ENCODE measurements at regions not wholly inside any gene's neighbourhood (a gene's known extent, or its start where the extent isn't known, plus 50 kb on each side); places are given as distances from the start of the nearest gene placed in this dataset.
"Not testable (repeated sequence)": the region's sequence is repeated elsewhere in the genome, so short reads cannot be mapped to it uniquely, and the experiment has no call there.

- no peak overlapping the region for H3K4me3 Mint-ChIP-seq
- no peaks in the 10 kb centered on the region for H3K4me1 Mint-ChIP-seq
- TF ChIP-seq CTCF (IDR thresholded peaks at IDR 0.05; ENCODE audit: unreplicated experiment in 3 of 3): no peak
- no peaks in the 10 kb centered on the region for H3K9me3 Mint-ChIP-seq
- no peaks in the 10 kb centered on the region for H3K36me3 Mint-ChIP-seq (ENCODE audit: low read depth)
- H3K27ac Mint-ChIP-seq: no peak overlapping the region
- H3K27me3 Mint-ChIP-seq (ENCODE audit: low read depth): peaks cover 10% of the 10 kb centered on the region
Measured at GRCh38 chr1:99371413-99371812, 107.1 kb downstream of the PLPPR4 start.

- Mint-ChIP-seq H3K27me3 (ENCODE audit: low read depth) (peaks cover 8% of the 10 kb centered on the region), H3K36me3 (ENCODE audit: low read depth) (no peaks in the 10 kb centered on the region), H3K4me1 (no peaks in the 10 kb centered on the region), H3K9me3 (no peaks in the 10 kb centered on the region), H3K4me3 (no peak overlapping the region), H3K27ac (no peak overlapping the region)
- no peak for TF ChIP-seq CTCF (IDR thresholded peaks at IDR 0.05; ENCODE audit: unreplicated experiment in 3 of 3)
Measured at GRCh38 chr1:99374109-99374508, 109.8 kb downstream of the PLPPR4 start.

GRCh38 chr1:99374693-99375092, 110.4 kb downstream of the PLPPR4 start:
- not testable (repeated sequence) for H3K27me3 Mint-ChIP-seq (ENCODE audit: low read depth); H3K36me3 Mint-ChIP-seq (ENCODE audit: low read depth); H3K4me3 Mint-ChIP-seq; H3K9me3 Mint-ChIP-seq; H3K27ac Mint-ChIP-seq; H3K4me1 Mint-ChIP-seq

GRCh38 chr1:99384021-99384420, 119.7 kb downstream of the PLPPR4 start:
- Mint-ChIP-seq H3K4me3 (no peak overlapping the region), H3K4me1 (no peaks in the 10 kb centered on the region), H3K9me3 (no peaks in the 10 kb centered on the region), H3K27me3 (ENCODE audit: low read depth) (no peaks in the 10 kb centered on the region), H3K36me3 (ENCODE audit: low read depth) (no peaks in the 10 kb centered on the region), H3K27ac (no peak overlapping the region)
- TF ChIP-seq CTCF (IDR thresholded peaks at IDR 0.05; ENCODE audit: unreplicated experiment in 3 of 3): no peak

- no peak overlapping the region for H3K27ac Mint-ChIP-seq
- H3K27me3 Mint-ChIP-seq (ENCODE audit: low read depth): no peaks in the 10 kb centered on the region
- H3K4me3 Mint-ChIP-seq: no peak overlapping the region
- no peaks in the 10 kb centered on the region for H3K9me3 Mint-ChIP-seq
- no peaks in the 10 kb centered on the region for H3K36me3 Mint-ChIP-seq (ENCODE audit: low read depth)
- no peaks in the 10 kb centered on the region for H3K4me1 Mint-ChIP-seq
- no peak for TF ChIP-seq CTCF (IDR thresholded peaks at IDR 0.05; ENCODE audit: unreplicated experiment in 3 of 3)
Measured at GRCh38 chr1:99385852-99386251, 121.6 kb downstream of the PLPPR4 start.

- no peak for TF ChIP-seq CTCF (IDR thresholded peaks at IDR 0.05; ENCODE audit: unreplicated experiment in 3 of 3)
- Mint-ChIP-seq H3K27ac (no peak overlapping the region), H3K4me1 (no peaks in the 10 kb centered on the region), H3K4me3 (no peak overlapping the region), H3K27me3 (ENCODE audit: low read depth) (no peaks in the 10 kb centered on the region), H3K36me3 (ENCODE audit: low read depth) (no peaks in the 10 kb centered on the region), H3K9me3 (no peaks in the 10 kb centered on the region)
Measured at GRCh38 chr1:99396389-99396788, 132.1 kb downstream of the PLPPR4 start.

- Mint-ChIP-seq H3K4me1 (no peaks in the 10 kb centered on the region), H3K27me3 (ENCODE audit: low read depth) (no peaks in the 10 kb centered on the region), H3K27ac (no peak overlapping the region), H3K36me3 (ENCODE audit: low read depth) (no peaks in the 10 kb centered on the region), H3K4me3 (no peak overlapping the region), H3K9me3 (no peaks in the 10 kb centered on the region)
- no peak for TF ChIP-seq CTCF (IDR thresholded peaks at IDR 0.05; ENCODE audit: unreplicated experiment in 3 of 3)
Measured at GRCh38 chr1:99397029-99397428, 132.7 kb downstream of the PLPPR4 start.
